Endodermal cell (in vitro differentiated cells): ENCODE measurements at regions not wholly inside any gene's neighbourhood (a gene's known extent, or its start where the extent isn't known, plus 50 kb on each side); places are given as distances from the start of the nearest gene placed in this dataset.
"Not testable (repeated sequence)": the region's sequence is repeated elsewhere in the genome, so short reads cannot be mapped to it uniquely, and the experiment has no call there.

Experiments used
- DNase-seq: peaks from one replicate; pipeline ENCODE4 v3.0.0-alpha.2; 2017
- H3K27ac ChIP-seq: 2 replicates; pipeline ENCODE4 v1.5.1; 2013; ENCODE audit warnings: mild to moderate bottlenecking, low read depth, low read length, moderate library complexity
- H3K27me3 ChIP-seq: 2 replicates; pipeline ENCODE4 v1.6.1; 2013; ENCODE audit warnings: mild to moderate bottlenecking, low read length, moderate library complexity; ENCODE audit not compliant: insufficient read depth, control insufficient read depth, poor library complexity, severe bottlenecking
- H3K36me3 ChIP-seq: 2 replicates; pipeline ENCODE4 v1.7.0; 2013; ENCODE audit warnings: mild to moderate bottlenecking, low read length, moderate library complexity; ENCODE audit not compliant: control insufficient read depth, insufficient read depth
- H3K4me1 ChIP-seq: one replicate; pipeline ENCODE4 v1.7.0; 2013; ENCODE audit warnings: low read length; ENCODE audit not compliant: control insufficient read depth, insufficient read depth
- H3K4me3 ChIP-seq: 2 replicates; pipeline ENCODE4 v1.5.1; 2013; ENCODE audit warnings: mild to moderate bottlenecking, low read length, moderate library complexity
- H3K9ac ChIP-seq: 2 replicates; pipeline ENCODE4 v1.6.1; 2013; ENCODE audit warnings: mild to moderate bottlenecking, low read length, moderate library complexity; ENCODE audit not compliant: poor library complexity, severe bottlenecking; ENCODE audit errors: extremely low read depth
- H3K9me3 ChIP-seq: 2 replicates; pipeline ENCODE4 v1.6.1; 2013; ENCODE audit warnings: mild to moderate bottlenecking, low read length, moderate library complexity; ENCODE audit not compliant: control insufficient read depth
- H3K27ac Mint-ChIP-seq: 2 replicates; pipeline ENCODE4 v1.8.0; 2020; ENCODE audit warnings: mixed read lengths
- H3K27me3 Mint-ChIP-seq: 2 replicates; pipeline ENCODE4 v1.8.0; 2021; ENCODE audit warnings: mild to moderate bottlenecking, mixed read lengths; ENCODE audit not compliant: insufficient read depth
- H3K36me3 Mint-ChIP-seq: 2 replicates; pipeline ENCODE4 v1.8.0; 2020; ENCODE audit warnings: low read depth, mixed read lengths
- H3K4me1 Mint-ChIP-seq: 2 replicates; pipeline ENCODE4 v1.8.0; 2020; ENCODE audit warnings: mixed read lengths
- H3K4me3 Mint-ChIP-seq: 2 replicates; pipeline ENCODE4 v1.8.0; 2020; ENCODE audit warnings: mild to moderate bottlenecking, moderate library complexity, mixed read lengths
- H3K9me3 Mint-ChIP-seq: 2 replicates; pipeline ENCODE4 v1.8.0; 2020; ENCODE audit warnings: mild to moderate bottlenecking, mixed read lengths
- CTCF ChIP-seq: fragments of 200-600 bp; sonication (generic); conservative IDR thresholded peaks from 2 replicates; pipeline ENCODE4 v1.5.0; 2021; ENCODE audit warnings: antibody characterized with exemption, mild to moderate bottlenecking
- WGBS, 2 experiments: methylation state at CpG; one replicate each; pipeline versions ENCODE4 v1.1.5 to v1.1.7; 2013; ENCODE audit warnings: missing lambda C conversion rate in 2 of 2, mixed read lengths in 1 of 2; ENCODE audit not compliant: insufficient coverage in 1 of 2, insufficient read length in 1 of 2; 5-methylcytosine and 5-hydroxymethylcytosine counted together

- Mint-ChIP-seq H3K4me1 (peaks cover 6% of the 10 kb centered on the region), H3K9me3 (peaks cover 3% of the 10 kb centered on the region), H3K36me3 (no peaks in the 10 kb centered on the region), H3K27me3 (no peaks in the 10 kb centered on the region), H3K27ac (no peak overlapping the region), H3K4me3 (no peak overlapping the region)
- no peak overlapping the region for H3K27ac ChIP-seq
- TF ChIP-seq CTCF, result peak; percentile 92
- no peaks in the 10 kb centered on the region for H3K36me3 ChIP-seq
- no peak overlapping the region for H3K4me3 ChIP-seq
- no peaks in the 10 kb centered on the region for H3K9me3 ChIP-seq
- DNase-seq, result peak; percentile 80
- WGBS, 2 experiments, result 93 to 95% methylated on average over 11 to 12 of the region's 12 CpGs
- H3K9ac ChIP-seq, result no peak overlapping the region
- H3K4me1 ChIP-seq, result no peaks in the 10 kb centered on the region
- H3K27me3 ChIP-seq, result no peaks in the 10 kb centered on the region
Observed at GRCh38 chr7:142438235-142438922, 180.5 kb upstream of the PRSS58 start.

GRCh38 chr7:142437741-142438140 lies 179.9 kb upstream of the PRSS58 start:
- Mint-ChIP-seq H3K27ac (no peak overlapping the region), H3K27me3 (no peaks in the 10 kb centered on the region), H3K4me1 (peaks cover 6% of the 10 kb centered on the region), H3K9me3 (peaks cover 3% of the 10 kb centered on the region), H3K36me3 (no peaks in the 10 kb centered on the region), H3K4me3 (no peak overlapping the region)
- no peak for DNase-seq
- no peak overlapping the region for H3K4me3 ChIP-seq
- no peaks in the 10 kb centered on the region for H3K27me3 ChIP-seq
- H3K9me3 ChIP-seq, result no peaks in the 10 kb centered on the region
- no peak for TF ChIP-seq CTCF
- H3K27ac ChIP-seq, result no peak overlapping the region
- no peaks in the 10 kb centered on the region for H3K4me1 ChIP-seq
- no peak overlapping the region for H3K9ac ChIP-seq
- H3K36me3 ChIP-seq, result no peaks in the 10 kb centered on the region

- Mint-ChIP-seq H3K27me3 (no peaks in the 10 kb centered on the region), H3K9me3 (peaks cover 3% of the 10 kb centered on the region), H3K4me3 (no peak overlapping the region), H3K4me1 (peaks cover 6% of the 10 kb centered on the region), H3K27ac (no peak overlapping the region), H3K36me3 (no peaks in the 10 kb centered on the region)
- Histone ChIP-seq H3K4me3 (no peak overlapping the region), H3K9me3 (no peaks in the 10 kb centered on the region), H3K4me1 (no peaks in the 10 kb centered on the region), H3K27me3 (no peaks in the 10 kb centered on the region), H3K9ac (no peak overlapping the region), H3K27ac (no peak overlapping the region), H3K36me3 (no peaks in the 10 kb centered on the region)
- 93% methylated on average over 1 of the region's 2 CpGs; no CpG with 5 or more reads in 1 of the 2 experiments for WGBS, 2 experiments
- TF ChIP-seq CTCF, result no peak
- no peak for DNase-seq
Observed at GRCh38 chr7:142436601-142437000, 178.7 kb upstream of the PRSS58 start.

- not testable (repeated sequence) for H3K9ac ChIP-seq, H3K27me3 Mint-ChIP-seq, H3K27ac ChIP-seq, H3K27ac Mint-ChIP-seq, DNase-seq, H3K4me3 Mint-ChIP-seq, H3K4me1 Mint-ChIP-seq, H3K4me3 ChIP-seq, H3K4me1 ChIP-seq, H3K9me3 ChIP-seq, H3K36me3 ChIP-seq, H3K9me3 Mint-ChIP-seq, H3K36me3 Mint-ChIP-seq, H3K27me3 ChIP-seq
- WGBS, 2 experiments, result 85 to 90% methylated on average over 5 of the region's 5 CpGs
Observed at GRCh38 chr7:142435606-142436005, 177.7 kb upstream of the PRSS58 start.
